Left kidney (tissue), 1 donor: ENCODE measurements at regions not wholly inside any gene's neighbourhood (a gene's known extent, or its start where the extent isn't known, plus 50 kb on each side); places are given as distances from the start of the nearest gene placed in this dataset.
"Not testable (repeated sequence)": the region's sequence is repeated elsewhere in the genome, so short reads cannot be mapped to it uniquely, and the experiment has no call there.

Experiments used
- DNase-seq: peaks from one replicate; pipeline ENCODE4 v3.0.0-alpha.2; 2013

DNA sequence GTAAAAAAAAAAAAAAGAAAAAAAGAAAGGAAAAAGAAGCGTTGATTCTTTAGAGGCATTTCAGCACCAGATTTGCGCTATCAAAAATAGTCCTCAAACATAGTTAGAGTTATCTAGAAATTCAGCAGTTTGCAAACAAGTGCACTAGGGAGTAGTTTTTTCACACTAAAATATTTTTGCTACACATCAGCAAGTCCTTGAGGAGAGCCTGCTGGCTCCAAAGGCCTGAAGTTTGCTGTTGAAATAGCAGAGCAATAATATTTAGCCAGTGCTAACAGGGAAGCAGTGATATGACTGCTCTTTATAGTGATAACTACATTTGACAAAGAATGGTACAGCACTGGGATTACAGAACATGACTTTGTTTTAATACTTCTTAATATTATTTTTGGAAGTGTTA is 472.2 kb downstream of the PCDH7 start:
- no peak for DNase-seq

DNA sequence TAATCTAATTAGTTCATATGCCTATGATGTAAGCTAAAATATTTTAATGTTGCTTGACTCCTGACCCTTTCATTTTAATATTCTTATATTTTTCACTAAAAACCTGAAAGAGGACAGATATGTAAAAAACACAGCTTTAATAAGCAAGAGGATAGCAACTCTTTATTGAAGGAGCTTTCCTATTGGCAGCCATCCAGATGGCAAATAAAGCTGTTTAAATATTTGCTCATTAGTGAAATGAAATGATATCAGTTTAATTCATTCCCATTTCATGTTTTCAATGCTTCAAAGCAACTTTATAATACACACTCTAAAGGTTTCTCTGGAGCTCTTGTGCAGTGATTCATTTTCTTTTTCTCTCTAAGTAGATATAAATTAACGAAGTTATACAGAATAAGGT is 473.4 kb downstream of the PCDH7 start:
- no peak for DNase-seq

DNA sequence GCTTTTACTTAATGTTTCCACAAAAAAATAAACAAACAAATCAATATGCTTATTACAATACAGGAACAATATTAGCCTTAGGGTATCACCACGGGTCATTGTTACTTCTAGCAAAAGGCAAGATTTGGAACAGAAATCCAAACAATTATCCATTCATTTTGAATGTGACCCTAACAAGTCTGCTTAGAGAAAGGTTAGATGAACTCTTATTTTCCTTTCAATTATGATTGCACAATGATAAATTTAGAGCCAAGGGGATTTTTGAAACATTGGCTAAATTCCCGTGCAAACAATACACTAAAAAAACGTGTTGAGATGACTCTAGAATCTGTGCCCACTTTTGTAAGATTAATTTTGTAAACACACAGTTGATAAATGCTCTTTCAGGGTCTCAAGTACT is 474.7 kb downstream of the PCDH7 start:
- DNase-seq: no peak

DNA sequence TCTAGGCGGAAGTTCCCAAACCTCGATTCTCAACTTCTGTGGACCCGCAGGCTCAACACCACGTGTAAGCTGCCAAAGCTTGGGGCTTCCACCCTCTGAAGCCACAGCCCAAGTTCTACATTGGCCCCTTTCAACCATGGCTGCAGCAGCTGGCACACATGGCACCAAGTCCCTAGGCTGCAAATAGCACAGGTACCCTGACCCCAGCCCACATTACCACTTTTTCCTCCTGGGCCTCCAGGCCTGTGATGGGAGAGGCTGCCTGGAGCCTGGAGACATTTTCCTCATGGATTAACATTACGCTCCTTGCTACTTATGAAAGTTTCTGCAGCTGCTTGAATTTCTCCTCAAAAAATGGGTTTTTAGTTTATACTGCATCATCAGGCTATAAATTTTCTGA is 479.5 kb downstream of the PCDH7 start:
- no peak for DNase-seq

DNA sequence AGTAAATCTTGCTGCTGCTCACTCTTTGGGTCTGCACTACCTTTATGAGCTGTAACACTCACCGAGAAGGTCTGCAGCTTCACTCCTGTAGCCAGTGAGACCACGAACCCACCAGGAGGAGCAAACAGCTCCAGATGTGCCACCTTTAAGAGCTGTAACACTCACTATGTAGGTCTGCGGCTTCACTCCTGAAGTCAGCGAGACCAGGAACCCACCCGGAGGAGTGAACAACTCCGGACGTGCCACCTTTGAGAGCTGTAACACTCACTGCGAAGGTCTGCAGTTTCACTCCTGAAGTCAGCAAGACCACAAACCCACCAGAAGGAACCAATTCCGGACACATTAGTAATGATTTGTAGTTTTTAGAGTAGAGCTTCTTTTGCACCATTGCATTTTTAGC is 481.9 kb downstream of the PCDH7 start:
- DNase-seq: not testable (repeated sequence)

DNA sequence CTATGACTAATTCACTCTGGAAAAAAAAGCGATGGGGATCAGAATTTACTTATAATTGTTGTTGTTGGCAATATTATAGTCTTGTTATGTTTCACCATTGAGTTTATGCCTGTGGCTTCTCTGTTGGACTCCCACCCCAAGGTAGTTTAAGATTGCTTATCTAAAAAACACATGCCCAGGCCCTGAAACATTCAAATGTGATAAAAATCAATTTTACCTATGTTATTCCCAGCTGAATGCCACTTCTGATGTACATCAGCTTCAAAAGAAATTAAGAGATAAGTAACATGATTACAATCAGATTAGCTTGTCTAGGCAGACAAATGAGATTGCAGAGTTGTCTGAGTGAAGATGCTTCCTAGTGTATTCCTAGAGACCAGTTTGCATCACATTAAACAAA is 484.7 kb downstream of the PCDH7 start:
- DNase-seq: no peak

DNA sequence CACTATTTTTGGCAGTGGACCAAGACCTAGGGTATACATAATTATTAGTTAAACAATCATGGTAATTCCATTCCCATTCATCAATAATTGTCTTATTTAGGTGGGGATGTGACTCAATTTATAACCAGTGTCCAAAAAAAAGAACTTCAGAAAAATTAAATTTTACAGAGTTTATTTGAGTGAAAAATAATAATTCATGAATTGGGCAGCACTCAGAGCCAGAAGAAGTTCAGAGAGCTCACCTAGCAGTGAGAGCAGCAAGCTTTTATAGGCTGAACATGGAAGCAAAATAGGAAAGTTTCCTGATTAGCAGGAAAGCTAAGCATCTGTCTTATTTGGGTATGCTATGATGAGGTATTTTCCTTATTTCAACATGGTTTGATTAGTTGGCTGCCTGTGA is 500.8 kb downstream of the PCDH7 start:
- DNase-seq: no peak

DNA sequence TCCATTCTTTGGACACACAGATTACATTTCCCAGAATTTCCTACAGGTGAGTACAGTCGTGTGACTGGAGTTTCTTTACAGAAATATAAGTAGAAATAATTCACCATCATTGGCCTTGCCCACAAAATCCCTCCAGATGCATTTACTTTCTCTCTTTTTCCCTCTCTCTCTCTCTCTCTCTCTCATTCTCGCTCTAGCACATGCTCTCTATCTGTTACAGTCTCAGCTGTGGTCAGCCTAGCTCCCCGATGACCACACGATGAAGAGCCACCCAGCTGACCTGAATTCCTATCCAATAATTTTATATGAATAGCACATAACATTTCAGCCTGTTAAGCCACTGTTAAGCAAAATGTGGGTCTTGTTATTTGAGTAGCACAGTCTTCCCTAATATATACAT is 507.9 kb downstream of the PCDH7 start:
- no peak for DNase-seq

DNA sequence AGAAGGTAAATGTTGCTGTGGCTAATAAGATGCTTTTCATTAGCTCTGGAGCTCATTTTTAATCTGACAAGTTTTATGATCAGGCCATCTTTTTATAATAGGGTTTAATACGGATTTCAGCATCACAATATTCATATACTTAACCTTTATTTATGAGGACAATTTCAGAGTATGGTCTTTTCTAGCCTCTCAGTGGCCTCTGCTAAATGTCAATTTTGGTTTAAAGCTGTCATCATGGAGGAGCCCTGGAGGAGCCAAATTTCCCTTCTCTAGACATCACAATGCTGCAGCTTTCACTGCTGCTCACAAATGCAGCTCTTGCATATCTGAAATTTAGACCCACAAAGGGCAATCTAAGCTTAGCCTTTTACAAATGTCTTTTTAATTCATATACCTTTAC is 510.4 kb downstream of the PCDH7 start:
- no peak for DNase-seq

DNA sequence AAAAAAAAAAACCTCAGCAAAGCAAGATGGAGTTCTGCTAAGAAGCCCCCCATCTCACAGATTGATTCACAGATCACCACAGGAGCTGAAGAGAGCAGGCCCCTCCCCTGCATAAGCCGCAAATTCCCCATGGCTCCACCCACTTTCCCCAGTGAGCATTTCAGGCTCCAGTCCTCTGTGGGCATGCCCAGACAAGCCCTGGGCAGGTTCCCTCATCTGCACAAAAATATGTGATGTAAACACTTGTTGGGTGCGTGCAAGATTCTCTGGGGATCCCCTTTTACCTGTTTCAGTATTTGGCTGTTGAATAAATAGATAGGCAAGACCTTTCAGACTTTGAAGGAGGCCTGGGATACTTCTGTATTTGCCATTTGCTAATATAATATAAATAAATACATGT is 514.3 kb downstream of the PCDH7 start:
- no peak for DNase-seq

DNA sequence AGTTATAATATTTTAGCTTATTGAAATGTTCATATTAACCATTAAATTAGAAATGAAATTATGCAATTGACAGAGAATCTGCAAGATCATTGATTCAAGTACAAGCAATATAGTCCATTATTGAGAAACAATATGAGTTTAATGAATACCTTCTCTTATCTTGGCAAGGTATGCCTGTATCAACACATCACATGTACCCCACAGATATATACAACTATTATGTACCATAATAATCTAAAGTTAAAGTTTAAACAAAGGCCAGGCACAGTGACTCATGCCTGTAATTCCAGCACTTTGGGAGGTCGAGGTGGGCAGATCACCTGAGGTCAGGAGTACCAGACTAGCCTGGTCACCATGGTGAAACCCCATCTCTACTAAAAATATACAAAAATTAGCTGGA is 514.7 kb downstream of the PCDH7 start:
- no peak for DNase-seq

DNA sequence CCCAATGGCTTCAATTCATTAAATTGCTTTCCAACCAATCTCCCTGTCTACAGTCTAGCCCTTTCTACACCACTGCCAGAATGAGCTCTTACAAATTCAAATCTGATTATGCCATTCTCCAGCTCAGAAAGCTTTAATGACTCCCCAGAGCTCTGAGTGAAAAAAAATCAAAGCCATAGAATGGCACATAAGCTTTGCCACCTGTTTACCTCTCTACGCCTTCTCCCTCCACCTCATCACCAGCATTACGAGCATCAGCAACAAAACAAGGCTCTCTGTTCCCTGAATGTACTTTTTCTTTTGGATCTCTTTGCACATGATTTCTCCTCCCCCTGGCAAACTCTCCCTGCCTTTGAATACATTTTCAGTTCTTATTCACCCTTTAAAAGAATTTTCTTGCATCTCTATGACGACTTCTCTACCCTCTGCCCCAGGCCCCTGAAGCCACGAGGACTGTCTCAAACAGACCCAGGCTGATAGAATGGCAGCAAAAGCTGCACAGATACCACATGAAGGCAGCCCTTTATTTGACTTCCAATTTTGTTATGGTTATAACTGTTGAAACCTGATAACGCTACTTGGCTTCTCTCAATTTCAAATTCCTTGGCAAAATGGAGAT is 516.0 kb downstream of the PCDH7 start:
- no peak for DNase-seq

DNA sequence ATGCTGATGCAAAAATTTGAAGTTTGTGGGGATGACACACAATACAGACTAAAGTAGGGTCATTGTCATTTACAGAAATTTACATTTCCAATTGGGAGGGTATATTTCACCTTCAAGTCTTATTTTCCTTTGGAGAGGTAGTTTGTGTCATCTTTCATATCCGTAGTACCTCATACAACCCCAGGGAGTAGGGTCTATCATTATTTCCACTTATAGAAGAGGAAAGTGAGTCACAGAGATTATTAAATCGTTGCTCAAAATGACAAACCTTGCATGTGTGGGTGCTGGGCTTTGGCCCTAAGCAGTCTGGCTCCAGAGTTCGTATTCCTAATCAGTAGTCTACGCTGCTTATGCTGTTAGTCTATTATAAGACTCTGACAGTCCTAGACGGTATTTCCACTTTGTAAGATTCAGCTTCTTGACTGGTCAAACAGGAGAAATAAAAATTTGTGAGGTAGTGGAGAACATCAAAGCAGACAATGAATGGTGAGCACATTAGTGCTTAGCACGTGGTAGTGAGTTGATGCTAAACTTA is 516.5 kb downstream of the PCDH7 start:
- DNase-seq: no peak

DNA sequence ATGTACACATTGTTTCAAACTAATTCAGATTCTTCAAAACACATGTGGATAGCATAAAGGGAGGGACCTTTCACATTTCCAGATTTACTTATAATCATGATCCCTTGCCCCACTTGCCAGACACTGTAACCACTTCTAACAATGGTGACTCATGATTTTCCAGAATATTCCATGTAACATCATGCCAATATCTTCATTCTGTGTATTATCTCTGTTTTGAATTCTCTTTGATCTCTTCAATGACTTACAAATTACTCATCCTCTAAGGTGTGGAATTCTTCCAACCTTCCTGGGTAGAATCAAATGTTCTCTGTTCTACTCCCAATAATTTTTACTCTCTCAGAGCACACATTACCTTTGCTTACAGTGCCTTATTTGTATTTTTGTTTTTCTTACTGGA is 517.1 kb downstream of the PCDH7 start:
- DNase-seq: no peak

DNA sequence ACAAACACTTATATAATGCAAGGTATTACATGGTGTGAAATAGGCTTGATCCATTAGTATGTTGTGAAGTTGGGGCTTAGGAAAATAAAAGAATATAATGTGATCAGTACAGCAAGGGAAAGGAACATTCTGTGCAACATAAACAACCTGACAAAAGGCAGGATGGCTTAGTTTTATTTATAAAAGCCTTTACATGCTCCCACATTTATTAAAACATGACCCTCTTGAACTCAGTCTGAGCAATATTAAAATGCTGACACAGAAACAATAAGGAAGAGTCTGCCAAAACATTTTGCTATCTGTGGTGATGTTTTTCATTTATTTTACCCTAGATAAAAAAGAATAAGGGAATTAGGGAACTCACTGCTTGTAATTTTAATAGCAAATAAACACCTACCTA is 519.7 kb downstream of the PCDH7 start:
- no peak for DNase-seq

DNA sequence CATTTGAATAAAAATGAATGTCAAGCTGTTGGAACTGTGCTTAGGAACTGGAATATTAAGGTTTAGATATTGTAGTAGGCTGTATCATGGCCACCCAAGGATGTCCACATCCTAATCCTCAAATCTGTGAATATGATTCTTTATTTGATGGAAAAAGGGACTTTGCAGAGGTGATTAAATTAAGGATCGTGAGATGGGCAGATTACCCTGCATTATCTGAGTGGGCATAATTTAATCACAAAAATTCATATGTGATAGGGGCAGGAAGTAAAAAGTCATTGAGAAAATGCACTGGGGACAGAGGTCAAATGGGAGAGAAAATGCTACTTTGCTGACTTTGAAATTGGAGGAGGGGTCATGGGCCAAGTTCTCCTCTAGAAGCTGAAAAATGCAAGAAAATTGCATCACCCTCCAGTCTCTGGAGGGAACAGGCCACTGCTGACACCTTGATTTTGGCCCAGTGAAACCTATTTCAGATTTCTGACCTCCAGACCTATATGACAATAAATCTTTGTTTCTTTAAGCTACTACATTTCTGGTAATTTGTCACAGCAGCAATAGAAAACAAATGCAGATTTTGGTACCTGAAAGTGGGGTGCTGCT is 521.4 kb downstream of the PCDH7 start:
- DNase-seq: no peak

DNA sequence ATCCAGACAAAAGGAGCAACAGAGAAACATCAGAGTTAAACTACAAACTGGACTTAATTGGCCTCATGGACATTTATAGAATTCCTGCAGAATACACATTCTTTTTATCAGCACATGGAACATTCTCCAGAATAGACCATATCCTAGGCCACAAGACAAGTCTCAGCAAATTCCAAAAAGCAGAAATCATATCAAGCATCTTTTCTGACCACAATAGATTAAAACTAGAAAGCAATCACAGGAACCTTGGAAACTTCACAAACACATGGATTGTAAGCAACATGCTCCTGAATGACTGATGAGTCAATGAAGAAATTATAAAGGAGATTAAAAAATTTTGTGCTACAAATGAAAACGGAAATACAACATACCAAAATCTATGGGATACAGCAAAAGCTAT is 526.7 kb downstream of the PCDH7 start:
- no peak for DNase-seq

DNA sequence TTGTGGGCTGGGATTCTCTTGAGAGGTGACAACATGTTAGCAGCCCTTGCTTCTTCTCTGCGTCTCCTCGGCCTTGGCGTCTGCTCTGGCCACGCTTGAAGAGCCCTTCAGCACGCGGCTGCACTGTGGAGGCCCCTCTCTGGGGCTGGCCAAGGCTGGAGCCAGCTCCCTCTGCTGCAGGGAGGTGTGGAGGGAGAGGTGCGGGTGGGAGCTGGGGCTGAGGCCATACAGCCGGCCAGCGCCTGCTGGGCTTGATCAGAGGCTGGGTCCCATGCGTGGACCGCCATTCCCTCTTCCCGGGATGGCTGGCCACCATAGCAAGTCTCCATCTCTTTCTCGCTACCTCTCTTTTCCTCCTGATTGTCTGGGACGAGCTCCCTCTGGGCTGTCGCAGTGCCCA is 539.0 kb downstream of the PCDH7 start:
- no peak for DNase-seq

DNA sequence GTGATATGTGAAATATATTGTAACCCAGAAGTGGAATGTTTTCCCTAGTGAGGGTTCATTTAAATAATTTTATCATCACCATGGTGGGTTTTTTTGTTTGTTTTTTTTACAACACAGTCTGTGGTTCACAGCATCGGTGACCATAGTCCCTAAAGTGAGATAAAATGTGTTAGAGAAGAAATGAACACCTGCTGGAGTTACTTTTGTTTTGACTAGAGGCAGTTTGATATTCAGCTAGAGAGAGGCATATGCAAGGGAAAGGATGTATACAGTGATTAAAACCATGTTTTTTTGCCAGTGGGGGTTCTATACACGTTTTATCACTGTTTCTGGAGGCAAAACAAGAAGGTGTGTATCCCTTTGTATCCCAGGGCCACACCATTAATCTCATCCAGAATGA is 541.5 kb downstream of the PCDH7 start:
- no peak for DNase-seq

DNA sequence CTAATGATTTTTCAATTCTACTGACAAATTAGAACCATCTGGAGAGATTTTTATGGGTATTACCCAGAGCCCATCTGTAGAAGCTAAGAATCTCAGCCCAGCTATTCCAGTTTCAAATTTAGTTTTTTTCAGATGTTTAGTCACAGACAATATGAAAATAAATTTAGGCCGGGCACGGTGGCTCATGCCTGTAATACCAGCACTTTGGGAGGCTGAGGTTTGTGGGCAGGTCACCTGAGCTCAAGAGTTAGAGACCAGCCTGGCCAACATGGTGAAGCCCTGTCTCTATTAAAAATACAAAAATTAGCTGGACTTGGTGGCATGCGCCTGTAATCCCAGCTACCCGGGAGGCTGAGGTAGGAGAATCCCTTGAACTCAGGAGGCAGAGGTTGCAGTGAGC is 545.9 kb downstream of the PCDH7 start:
- not testable (repeated sequence) for DNase-seq

DNA sequence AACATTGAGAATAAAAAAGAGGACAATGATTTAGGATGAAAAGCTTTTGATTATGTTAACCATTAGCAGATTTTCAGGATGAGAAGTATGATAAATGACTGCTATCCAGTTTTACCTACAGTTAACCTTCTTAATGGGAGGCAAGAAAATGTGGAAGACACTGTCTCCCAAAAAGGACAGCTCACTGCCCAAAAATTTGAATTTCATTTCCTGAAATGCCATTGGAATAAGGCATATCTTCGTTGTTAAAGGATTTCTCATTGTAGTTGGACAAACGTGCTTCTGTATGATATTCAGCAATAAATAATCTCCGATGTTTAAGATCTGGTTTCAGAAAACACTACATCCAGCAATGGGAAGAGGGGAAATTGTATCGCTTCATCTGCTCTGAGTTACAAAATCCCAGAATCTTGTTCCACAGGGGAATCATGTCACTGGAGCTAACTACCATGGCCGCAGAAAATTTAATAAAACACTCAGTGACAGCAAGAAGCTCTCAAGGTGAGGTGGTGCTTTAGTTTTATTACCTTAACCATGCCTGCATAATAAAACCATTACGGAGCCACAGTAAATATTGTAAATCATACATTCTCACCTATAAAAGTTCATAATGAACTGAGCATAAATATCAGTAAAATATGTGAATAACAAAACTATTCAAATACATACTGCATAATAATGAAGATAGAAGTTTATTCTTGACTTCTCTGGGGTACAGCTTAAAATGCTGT is 552.3 kb downstream of the PCDH7 start:
- no peak for DNase-seq

DNA sequence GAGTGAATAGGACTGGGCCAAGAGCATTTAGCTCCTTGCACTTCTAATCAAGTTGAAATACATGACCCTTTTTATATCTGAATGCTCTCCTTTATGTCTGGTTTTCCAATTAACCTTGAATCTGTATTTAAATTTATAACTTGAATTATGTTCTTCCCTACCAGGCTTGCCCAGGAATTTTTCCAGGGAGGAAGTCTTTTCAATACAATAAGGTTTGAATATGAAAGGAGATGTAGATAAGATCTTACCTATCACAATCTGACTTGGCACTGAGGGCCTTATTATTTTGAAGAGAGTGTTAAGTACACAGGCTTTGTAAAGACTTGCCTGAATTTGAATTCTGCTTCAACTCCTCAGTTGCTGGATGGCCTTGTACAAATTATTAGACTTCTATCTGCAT is 555.7 kb downstream of the PCDH7 start:
- DNase-seq: no peak

DNA sequence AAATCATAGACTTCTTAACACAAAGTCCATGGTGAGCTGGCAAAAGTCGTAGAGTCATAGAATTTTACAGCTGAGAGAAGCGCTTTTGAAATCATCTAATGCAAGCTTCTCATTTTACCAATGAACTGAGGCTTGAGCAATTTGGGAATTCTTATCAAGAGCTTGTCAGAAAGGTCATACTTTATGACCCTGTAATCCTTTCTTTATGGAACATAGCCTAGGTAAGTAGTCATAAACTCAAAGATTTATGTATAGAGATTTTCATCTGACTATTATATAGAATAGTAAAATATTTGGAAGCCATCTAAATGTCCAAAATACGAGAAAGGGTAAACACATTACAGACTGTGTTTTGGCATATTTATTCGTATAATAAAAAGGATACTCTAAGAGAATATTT is 563.5 kb downstream of the PCDH7 start:
- DNase-seq: no peak

DNA sequence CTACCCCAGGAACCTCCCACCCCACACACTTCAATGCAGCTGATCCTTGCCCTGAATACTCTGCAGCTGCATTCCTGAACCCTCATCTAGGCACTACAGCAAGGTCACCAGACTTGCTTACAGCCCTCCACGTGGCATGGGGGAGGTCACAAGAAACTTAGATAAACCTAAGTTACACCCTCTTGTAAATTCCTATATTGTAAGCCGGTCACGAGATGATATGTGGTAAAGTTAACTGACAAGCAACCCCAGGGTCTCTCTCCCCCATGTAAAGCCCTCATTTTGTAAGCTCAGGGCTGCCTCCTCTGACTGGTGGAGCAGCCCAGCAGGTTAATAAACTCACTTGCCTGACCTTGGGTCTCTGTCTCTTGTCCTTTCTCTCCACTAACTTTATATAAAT is 570.7 kb downstream of the PCDH7 start:
- no peak for DNase-seq
